ENCODE measurements at regions not wholly inside any gene's neighbourhood (a gene's known extent, or its start where the extent isn't known, plus 50 kb on each side); places are given as distances from the start of the nearest gene placed in this dataset.

- TF ChIP-seq USF1 (IDR thresholded peaks at IDR 0.05; ENCODE audit: borderline replicate concordance, low read depth): no peak
These were observed 146.5 kb upstream of the DTNBP1 start (continued) for GRCh38 chr6:15809367-15809766.

- Histone ChIP-seq H2AFZ (ENCODE audit: low read depth) (no peak overlapping the region), H3K9ac (no peak overlapping the region), H3K4me3 (ENCODE audit: low read depth in 2 of 2, low read length in 1 of 2) (no peak overlapping the region), H3K4me1 (ENCODE audit: control insufficient read depth in 1 of 2, insufficient read depth in 2 of 2, low read depth in 1 of 2, low read length in 1 of 2) (no peaks in the 10 kb centered on the region), H3K9me3 (no peaks in the 10 kb centered on the region), H3K27me3 (ENCODE audit: insufficient read depth) (no peaks in the 10 kb centered on the region), H4K20me1 (ENCODE audit: insufficient read depth) (no peaks in the 10 kb centered on the region), H3K4me2 (no peak overlapping the region), H3K9me2 (no peaks in the 10 kb centered on the region), H3F3A (replicated peaks; ENCODE audit: insufficient read depth) (no peaks in the 10 kb centered on the region), H3K79me2 (ENCODE audit: insufficient read depth) (no peaks in the 10 kb centered on the region), H3K27ac (ENCODE audit: low read depth in 2 of 2, low read length in 1 of 2) (no peak overlapping the region), H3K36me3 (replicated peaks in 1 of 2; ENCODE audit: control insufficient read depth in 1 of 2, insufficient read depth in 2 of 2, low read length in 1 of 2) (no peaks in the 10 kb centered on the region)
- POLR2A ChIA-PET: interaction anchor here (0.6 kb wide), 1 partner anchor 320 kb away, joined by 3 read pairs; no protein-coding TSS in a partner anchor
- DNase-seq: no peak
- CTCF ChIA-PET: no interaction called here
- WGBS (ENCODE audit: low lambda C conversion rate): 58% methylated on average over 13 of the region's 13 CpGs
- no peak for TF ChIP-seq MXI1 (IDR thresholded peaks at IDR 0.05; ENCODE audit: low read depth, low read length)
- TF ChIP-seq TCF12 (IDR thresholded peaks at IDR 0.05): no peak
- TF ChIP-seq, protein P1, sequence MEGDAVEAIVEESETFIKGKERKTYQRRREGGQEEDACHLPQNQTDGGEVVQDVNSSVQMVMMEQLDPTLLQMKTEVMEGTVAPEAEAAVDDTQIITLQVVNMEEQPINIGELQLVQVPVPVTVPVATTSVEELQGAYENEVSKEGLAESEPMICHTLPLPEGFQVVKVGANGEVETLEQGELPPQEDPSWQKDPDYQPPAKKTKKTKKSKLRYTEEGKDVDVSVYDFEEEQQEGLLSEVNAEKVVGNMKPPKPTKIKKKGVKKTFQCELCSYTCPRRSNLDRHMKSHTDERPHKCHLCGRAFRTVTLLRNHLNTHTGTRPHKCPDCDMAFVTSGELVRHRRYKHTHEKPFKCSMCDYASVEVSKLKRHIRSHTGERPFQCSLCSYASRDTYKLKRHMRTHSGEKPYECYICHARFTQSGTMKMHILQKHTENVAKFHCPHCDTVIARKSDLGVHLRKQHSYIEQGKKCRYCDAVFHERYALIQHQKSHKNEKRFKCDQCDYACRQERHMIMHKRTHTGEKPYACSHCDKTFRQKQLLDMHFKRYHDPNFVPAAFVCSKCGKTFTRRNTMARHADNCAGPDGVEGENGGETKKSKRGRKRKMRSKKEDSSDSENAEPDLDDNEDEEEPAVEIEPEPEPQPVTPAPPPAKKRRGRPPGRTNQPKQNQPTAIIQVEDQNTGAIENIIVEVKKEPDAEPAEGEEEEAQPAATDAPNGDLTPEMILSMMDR (IDR thresholded peaks at IDR 0.05): no peak
- no peak for TF ChIP-seq MAX (IDR thresholded peaks at IDR 0.05; ENCODE audit: low read depth)
- TF ChIP-seq REST (IDR thresholded peaks at IDR 0.05; ENCODE audit: low read depth, low read length): no peak
- no peak for TF ChIP-seq GABPA (IDR thresholded peaks at IDR 0.05; ENCODE audit: low read depth)
- TF ChIP-seq NFIC (IDR thresholded peaks at IDR 0.05; ENCODE audit: borderline replicate concordance): no peak
- no peak for TF ChIP-seq GATA2 (CRISPR knock-in tag; IDR thresholded peaks at IDR 0.05)
- TF ChIP-seq POLR2AphosphoS5 (IDR thresholded peaks at IDR 0.05; ENCODE audit: low read depth, low read length): no peak
- no peak for TF ChIP-seq RCOR1 (IDR thresholded peaks at IDR 0.05; ENCODE audit: low read length)
- no peak for TF ChIP-seq FOXM1 (IDR thresholded peaks at IDR 0.05; ENCODE audit: low read depth)
- TF ChIP-seq RXRA (IDR thresholded peaks at IDR 0.05; ENCODE audit: borderline replicate concordance, low read depth): no peak
- no peak for TF ChIP-seq SMC3 (IDR thresholded peaks at IDR 0.05; ENCODE audit: low read depth, low read length)
- no peak for TF ChIP-seq NRF1 (IDR thresholded peaks at IDR 0.05; ENCODE audit: low read depth, low read length)
- no peak for TF ChIP-seq RAD21 (IDR thresholded peaks at IDR 0.05; ENCODE audit: low read length)
These were observed 141.6 kb upstream of the DTNBP1 start for GRCh38 chr6:15804164-15805154.
